ENCODE measurements at regions not wholly inside any gene's neighbourhood (a gene's known extent, or its start where the extent isn't known, plus 50 kb on each side); places are given as distances from the start of the nearest gene placed in this dataset.
"Not testable (repeated sequence)": the region's sequence is repeated elsewhere in the genome, so short reads cannot be mapped to it uniquely, and the experiment has no call there.

- no peak overlapping the region for H3K4me2 ChIP-seq (ENCODE audit: low read length)
- H3K27me3 ChIP-seq (ENCODE audit: low read depth, low read length) = no peaks in the 10 kb centered on the region
- no peaks in the 10 kb centered on the region for H3K9me3 ChIP-seq (ENCODE audit: insufficient read depth, low read length)
- no peak for TF ChIP-seq EZH2phosphoT487 (IDR thresholded peaks at IDR 0.05; ENCODE audit: low read depth)
- no peak for TF ChIP-seq CTCF (IDR thresholded peaks at IDR 0.05; ENCODE audit: low read depth, low read length)
- H3K9ac ChIP-seq (ENCODE audit: low read length) = no peak overlapping the region
- no peaks in the 10 kb centered on the region for H3K79me2 ChIP-seq (ENCODE audit: low read length)
- no peak overlapping the region for H3K27ac ChIP-seq (ENCODE audit: low read length)
- no peak overlapping the region for H3K4me3 ChIP-seq (ENCODE audit: low read length)
- H3K36me3 ChIP-seq (replicated peaks; ENCODE audit: low read depth, low read length) = no peaks in the 10 kb centered on the region
- no peaks in the 10 kb centered on the region for H4K20me1 ChIP-seq (ENCODE audit: insufficient read depth, low read length)
- no peak overlapping the region for H2AFZ ChIP-seq (ENCODE audit: low read depth, low read length)
- no peaks in the 10 kb centered on the region for H3K4me1 ChIP-seq (ENCODE audit: low read length)
Measured at GRCh38 chr7:153407291-153408046, 644.7 kb upstream of the DPP6 start.

DNA sequence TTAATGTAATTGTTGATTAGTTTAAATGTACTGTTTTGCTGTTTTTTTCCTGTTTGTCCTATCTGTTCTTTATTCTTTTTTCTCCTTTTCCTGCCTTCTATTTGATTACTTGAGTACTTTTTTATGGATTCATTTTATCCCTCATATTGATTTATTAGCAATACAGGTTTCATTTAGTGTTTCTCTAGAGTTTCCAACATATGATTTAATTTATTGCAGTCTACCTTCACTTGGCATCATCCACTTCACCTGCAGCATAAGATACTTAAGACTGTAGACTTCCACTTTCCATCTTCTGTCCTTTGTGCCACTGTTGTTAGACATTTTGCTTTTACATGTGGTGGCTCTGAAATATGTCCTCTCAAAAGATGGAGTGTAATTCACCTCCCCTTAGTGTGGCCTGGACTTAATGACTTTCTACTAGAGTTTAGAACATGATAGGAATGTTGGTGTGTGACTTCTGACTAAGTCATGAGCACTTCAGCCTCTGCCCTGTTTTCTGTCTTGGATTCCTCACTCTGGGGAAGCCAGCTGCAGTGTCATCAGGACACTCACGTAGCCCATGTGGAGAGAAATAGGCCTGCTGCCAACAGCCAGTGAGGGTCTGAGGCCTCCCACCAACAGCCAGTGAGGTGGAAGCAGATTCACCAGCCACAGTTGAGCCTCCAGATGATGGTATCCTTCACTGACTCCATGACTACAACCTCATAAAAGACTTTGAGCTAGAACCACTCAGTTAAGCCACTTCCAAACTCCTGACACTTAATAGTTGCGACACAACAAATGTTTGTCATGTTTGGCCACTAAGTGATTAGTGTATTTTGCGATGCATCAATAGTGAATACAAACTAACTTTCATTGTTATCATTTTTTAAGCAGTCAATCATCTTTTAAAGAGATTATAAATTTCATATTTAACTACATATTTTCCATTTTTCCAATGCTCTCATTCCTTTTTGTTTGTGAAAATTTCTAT lies 643.5 kb upstream of the DPP6 start:
- Histone ChIP-seq H2AFZ (ENCODE audit: low read depth, low read length) (no peak overlapping the region), H4K20me1 (ENCODE audit: insufficient read depth, low read length) (no peaks in the 10 kb centered on the region), H3K4me3 (ENCODE audit: low read length) (no peak overlapping the region), H3K27me3 (ENCODE audit: low read depth, low read length) (no peaks in the 10 kb centered on the region), H3K27ac (ENCODE audit: low read length) (no peak overlapping the region), H3K4me2 (ENCODE audit: low read length) (no peak overlapping the region), H3K9me3 (ENCODE audit: insufficient read depth, low read length) (no peaks in the 10 kb centered on the region), H3K4me1 (ENCODE audit: low read length) (no peaks in the 10 kb centered on the region), H3K9ac (ENCODE audit: low read length) (no peak overlapping the region), H3K36me3 (replicated peaks; ENCODE audit: low read depth, low read length) (no peaks in the 10 kb centered on the region), H3K79me2 (ENCODE audit: low read length) (no peaks in the 10 kb centered on the region)
- TF ChIP-seq CTCF (IDR thresholded peaks at IDR 0.05; ENCODE audit: low read depth, low read length) (no peak), EZH2phosphoT487 (IDR thresholded peaks at IDR 0.05; ENCODE audit: low read depth) (no peak)

DNA sequence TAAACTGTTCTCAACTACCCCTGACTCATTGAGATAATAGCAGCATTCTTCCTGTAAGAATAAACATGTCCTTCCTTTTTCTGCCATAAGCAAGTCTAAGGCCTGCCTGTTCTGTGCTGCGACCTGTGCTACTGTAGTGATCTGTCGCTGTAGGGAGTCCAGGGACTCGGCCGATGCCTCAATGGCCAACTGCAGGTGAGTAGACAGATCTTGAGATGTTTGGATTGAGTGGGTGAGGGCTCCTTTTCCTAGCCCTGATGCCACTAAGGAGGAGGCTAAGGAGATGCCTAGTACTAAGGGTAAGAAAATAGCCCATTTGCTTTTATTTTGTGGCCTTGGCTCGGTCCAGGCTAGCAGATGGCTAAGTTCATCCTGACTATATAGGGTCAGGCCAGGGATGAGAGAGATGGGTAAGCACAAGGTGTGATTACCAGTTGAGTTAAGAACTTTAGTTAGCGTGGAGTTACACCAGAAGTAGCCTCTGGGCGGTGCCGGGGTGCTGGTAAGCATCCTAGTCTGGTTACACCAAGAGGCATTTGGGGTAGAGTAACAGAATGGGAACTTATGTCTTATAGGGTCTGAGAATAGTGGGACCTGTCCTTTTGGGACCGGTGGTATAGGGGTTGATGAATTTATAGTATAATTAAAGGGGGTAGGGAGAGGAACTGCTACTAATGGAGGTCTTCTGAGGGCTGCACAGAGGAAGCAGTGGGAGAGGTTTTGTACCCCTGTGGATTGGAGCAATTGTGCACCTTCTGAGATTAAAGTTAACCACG lies 642.4 kb upstream of the DPP6 start:
- H3K36me3 ChIP-seq (replicated peaks; ENCODE audit: low read depth, low read length); H3K4me2 ChIP-seq (ENCODE audit: low read length); H2AFZ ChIP-seq (ENCODE audit: low read depth, low read length); H3K9me3 ChIP-seq (ENCODE audit: insufficient read depth, low read length); H3K27me3 ChIP-seq (ENCODE audit: low read depth, low read length); H3K27ac ChIP-seq (ENCODE audit: low read length); H3K9ac ChIP-seq (ENCODE audit: low read length); H4K20me1 ChIP-seq (ENCODE audit: insufficient read depth, low read length); H3K4me1 ChIP-seq (ENCODE audit: low read length); H3K79me2 ChIP-seq (ENCODE audit: low read length); H3K4me3 ChIP-seq (ENCODE audit: low read length): not testable (repeated sequence)

DNA sequence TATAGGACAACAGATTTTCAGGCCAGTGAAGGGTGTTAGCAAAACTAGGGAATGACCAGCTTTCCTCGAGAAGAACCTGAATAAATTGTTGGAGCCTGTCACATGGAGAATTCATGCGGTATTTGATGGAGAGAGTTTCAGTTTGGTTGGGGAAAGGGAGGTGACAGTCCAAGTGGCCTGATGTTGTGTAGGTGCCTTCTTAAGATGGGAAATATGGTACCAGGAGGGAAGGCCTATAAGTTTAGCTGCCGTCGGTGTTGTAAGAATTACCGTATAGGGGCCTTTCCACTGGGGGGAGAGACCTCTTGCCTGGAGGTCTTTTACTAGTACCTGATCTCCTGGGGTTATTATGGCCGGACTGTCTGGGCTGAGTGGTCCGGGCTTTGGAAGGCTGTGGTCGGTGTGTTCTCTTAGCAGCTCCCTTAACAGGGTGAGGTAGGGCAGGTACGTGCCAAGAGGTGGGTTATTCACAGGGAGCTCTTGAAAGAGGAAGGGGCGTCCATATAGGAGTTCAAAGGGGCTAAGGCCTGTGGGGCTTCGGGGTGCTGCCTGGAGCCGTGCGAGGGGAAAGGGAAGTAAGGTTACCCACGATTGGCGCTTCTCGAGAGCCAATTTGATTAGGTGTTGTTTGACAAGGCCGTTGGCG lies 641.1 kb upstream of the DPP6 start:
- not testable (repeated sequence) for H3K4me3 ChIP-seq (ENCODE audit: low read length); H3K9me3 ChIP-seq (ENCODE audit: insufficient read depth, low read length); H2AFZ ChIP-seq (ENCODE audit: low read depth, low read length); H3K9ac ChIP-seq (ENCODE audit: low read length); H4K20me1 ChIP-seq (ENCODE audit: insufficient read depth, low read length); H3K36me3 ChIP-seq (replicated peaks; ENCODE audit: low read depth, low read length); H3K4me2 ChIP-seq (ENCODE audit: low read length); H3K4me1 ChIP-seq (ENCODE audit: low read length); H3K27ac ChIP-seq (ENCODE audit: low read length); H3K79me2 ChIP-seq (ENCODE audit: low read length); H3K27me3 ChIP-seq (ENCODE audit: low read depth, low read length)

GRCh38 chr7:153412114-153412823 lies 639.9 kb upstream of the DPP6 start:
- not testable (repeated sequence) for H3K27ac ChIP-seq (ENCODE audit: low read length); H3K27me3 ChIP-seq (ENCODE audit: low read depth, low read length); H3K36me3 ChIP-seq (replicated peaks; ENCODE audit: low read depth, low read length); H3K9ac ChIP-seq (ENCODE audit: low read length); H3K4me3 ChIP-seq (ENCODE audit: low read length); H2AFZ ChIP-seq (ENCODE audit: low read depth, low read length); H3K9me3 ChIP-seq (ENCODE audit: insufficient read depth, low read length); H3K4me2 ChIP-seq (ENCODE audit: low read length); H3K4me1 ChIP-seq (ENCODE audit: low read length); H3K79me2 ChIP-seq (ENCODE audit: low read length); H4K20me1 ChIP-seq (ENCODE audit: insufficient read depth, low read length)

- not testable (repeated sequence) for H2AFZ ChIP-seq (ENCODE audit: low read depth, low read length); H3K9ac ChIP-seq (ENCODE audit: low read length); H3K4me1 ChIP-seq (ENCODE audit: low read length); H3K27ac ChIP-seq (ENCODE audit: low read length); H3K36me3 ChIP-seq (replicated peaks; ENCODE audit: low read depth, low read length); H3K9me3 ChIP-seq (ENCODE audit: insufficient read depth, low read length); H3K27me3 ChIP-seq (ENCODE audit: low read depth, low read length); H3K4me2 ChIP-seq (ENCODE audit: low read length); H4K20me1 ChIP-seq (ENCODE audit: insufficient read depth, low read length); H3K79me2 ChIP-seq (ENCODE audit: low read length); H3K4me3 ChIP-seq (ENCODE audit: low read length)
Measured at GRCh38 chr7:153412824-153413198, 639.4 kb upstream of the DPP6 start.
